Natural killer cell (primary cell): ENCODE measurements at regions not wholly inside any gene's neighbourhood (a gene's known extent, or its start where the extent isn't known, plus 50 kb on each side); places are given as distances from the start of the nearest gene placed in this dataset.

ENCODE experiments used
- ATAC-seq, 3 donors: fragments of 150-1000 bp in 2 of 3; fragments of 200-7000 bp in 1 of 3; cut with Tn5 transposase; 1 replicate in 1 of 3; 2 replicates in 2 of 3; pipeline ENCODE4 v1.10.0; 2021; ENCODE audit warnings: mild to moderate bottlenecking in 2 of 3, moderate library complexity in 2 of 3
- DNase-seq, 2 donors: peaks; one replicate each; pipeline versions ENCODE4 v3.0.0 to v3.0.0-alpha.2; 2013 to 2021; ENCODE audit warnings: mixed read lengths in 1 of 2
- H3K27ac ChIP-seq: one replicate; pipeline ENCODE4 v1.5.1; 2013; ENCODE audit warnings: mild to moderate bottlenecking, low read length
- H3K27me3 ChIP-seq: one replicate; pipeline ENCODE4 v1.6.1; 2013; ENCODE audit warnings: low read length; ENCODE audit not compliant: control insufficient read depth, insufficient read depth
- H3K36me3 ChIP-seq: one replicate; pipeline ENCODE4 v1.6.1; 2013; ENCODE audit warnings: low read length; ENCODE audit not compliant: control insufficient read depth, insufficient read depth
- H3K4me1 ChIP-seq: one replicate; pipeline ENCODE4 v1.6.1; 2013; ENCODE audit warnings: low read length; ENCODE audit not compliant: control insufficient read depth, insufficient read depth
- H3K4me3 ChIP-seq: one replicate; pipeline ENCODE4 v1.5.1; 2013; ENCODE audit warnings: low read length
- H3K9me3 ChIP-seq: one replicate; pipeline ENCODE4 v1.6.1; 2013; ENCODE audit warnings: low read length; ENCODE audit not compliant: control insufficient read depth, insufficient read depth
- H3K27ac Mint-ChIP-seq, 2 donors: one replicate each; pipeline ENCODE4 v1.8.0; 2022; ENCODE audit warnings: mild to moderate bottlenecking in 2 of 2, mixed read lengths in 2 of 2, moderate library complexity in 1 of 2
- H3K27me3 Mint-ChIP-seq, 2 donors: one replicate each; pipeline ENCODE4 v1.8.0; 2022; ENCODE audit warnings: low read depth in 2 of 2, mixed read lengths in 2 of 2
- H3K36me3 Mint-ChIP-seq: one replicate; pipeline ENCODE4 v1.8.0; 2022; ENCODE audit warnings: mixed read lengths
- H3K4me1 Mint-ChIP-seq, 2 donors: one replicate each; pipeline ENCODE4 v1.8.0; 2022; ENCODE audit warnings: mixed read lengths in 2 of 2
- H3K4me3 Mint-ChIP-seq: one replicate; pipeline ENCODE4 v1.8.0; 2022; ENCODE audit warnings: mild to moderate bottlenecking, moderate library complexity, mixed read lengths
- H3K9me3 Mint-ChIP-seq, 2 donors: one replicate each; pipeline ENCODE4 v1.8.0; 2022; ENCODE audit warnings: mixed read lengths in 2 of 2
- CTCF ChIP-seq: fragments of 200-600 bp; IDR thresholded peaks from one replicate; pipeline ENCODE4 v1.8.0; 2022; ENCODE audit warnings: antibody characterized with exemption
- WGBS: methylation state at CpG from one replicate; pipeline ENCODE4 v1.1.7; 2013; ENCODE audit warnings: missing lambda C conversion rate; ENCODE audit not compliant: insufficient coverage; 5-methylcytosine and 5-hydroxymethylcytosine counted together
- intact Hi-C: fragments of 100-400 bp; cut with micrococcal nuclease; formaldehyde crosslinking; loops from one replicate; pipeline ENCODE4 v1.14.2; 2022

GRCh38 chr18:70380915-70381896 lies 92.4 kb downstream of the SOCS6 start:
- H3K27me3 ChIP-seq, result no peaks in the 10 kb centered on the region
- Mint-ChIP-seq H3K4me3 (no peak overlapping the region), H3K27me3 (no peaks in the 10 kb centered on the region), H3K9me3 (no peaks in the 10 kb centered on the region), H3K4me1 (no peaks in the 10 kb centered on the region), H3K36me3 (no peaks in the 10 kb centered on the region), H3K27ac (no peak overlapping the region)
- DNase-seq (no peak), ATAC-seq (no peak)
- H3K4me1 ChIP-seq, result no peaks in the 10 kb centered on the region
- 87% methylated on average over 20 of the region's 23 CpGs for WGBS
- no peaks in the 10 kb centered on the region for H3K9me3 ChIP-seq
- H3K4me3 ChIP-seq, result no peak overlapping the region
- no peak overlapping the region for H3K27ac ChIP-seq
- TF ChIP-seq CTCF, result no peak
- no peaks in the 10 kb centered on the region for H3K36me3 ChIP-seq
- intact Hi-C loops, result no loop called here
